ENCODE measurements at regions not wholly inside any gene's neighbourhood (a gene's known extent, or its start where the extent isn't known, plus 50 kb on each side); places are given as distances from the start of the nearest gene placed in this dataset.

- no peak for DNase-seq
Observed at GRCh38 chr6:14750059-14750661, 495.7 kb upstream of the JARID2 start.

- DNase-seq: no peak
Observed at GRCh38 chr6:14751645-14752175, 494.2 kb upstream of the JARID2 start.

- no peak for DNase-seq
Observed at GRCh38 chr6:14754751-14755513, 490.9 kb upstream of the JARID2 start.

GRCh38 chr6:14756340-14756739, 489.5 kb upstream of the JARID2 start:
- DNase-seq: no peak

GRCh38 chr6:14757014-14757413, 488.9 kb upstream of the JARID2 start:
- DNase-seq: no peak

- DNase-seq: no peak
Observed at GRCh38 chr6:14757418-14757817, 488.5 kb upstream of the JARID2 start.

GRCh38 chr6:14758421-14759081, 487.3 kb upstream of the JARID2 start:
- DNase-seq: no peak

- no peak for DNase-seq
Observed at GRCh38 chr6:14759976-14760672, 485.7 kb upstream of the JARID2 start.

GRCh38 chr6:14762077-14762476, 483.8 kb upstream of the JARID2 start:
- DNase-seq: no peak

GRCh38 chr6:14763139-14763538, 482.7 kb upstream of the JARID2 start:
- no peak for DNase-seq

GRCh38 chr6:14763616-14764015, 482.3 kb upstream of the JARID2 start:
- no peak for DNase-seq

GRCh38 chr6:14765106-14765505, 480.8 kb upstream of the JARID2 start:
- DNase-seq: no peak

GRCh38 chr6:14765721-14766390, 480.0 kb upstream of the JARID2 start:
- DNase-seq: no peak

- DNase-seq: no peak
Observed at GRCh38 chr6:14766391-14766994, 479.4 kb upstream of the JARID2 start.

GRCh38 chr6:14767226-14767625, 478.6 kb upstream of the JARID2 start:
- no peak for DNase-seq

- DNase-seq: no peak
Observed at GRCh38 chr6:14770040-14770439, 475.8 kb upstream of the JARID2 start.

- DNase-seq: no peak
Observed at GRCh38 chr6:14770572-14770971, 475.3 kb upstream of the JARID2 start.

- no peak for DNase-seq
Observed at GRCh38 chr6:14771016-14771415, 474.9 kb upstream of the JARID2 start.

- no peak for DNase-seq
Observed at GRCh38 chr6:14772188-14772587, 473.7 kb upstream of the JARID2 start.

- DNase-seq: peak; percentile 81
Observed at GRCh38 chr6:14775528-14775927, 470.3 kb upstream of the JARID2 start.

- no peak for DNase-seq
Observed at GRCh38 chr6:14776307-14776706, 469.6 kb upstream of the JARID2 start.
